HEK293T (cell line): ENCODE measurements at regions not wholly inside any gene's neighbourhood (a gene's known extent, or its start where the extent isn't known, plus 50 kb on each side); places are given as distances from the start of the nearest gene placed in this dataset.

Source experiments
- CTCF ChIA-PET: fragments of 350-600 bp; formaldehyde crosslinking; extraction: SDS; loops from one replicate; lab custom pipeline; 2021; ENCODE audit warnings: antibody characterized with exemption, inconsistent platforms; lab: Yijun Ruan, JAX
- POLR2A ChIA-PET: fragments of 350-600 bp; formaldehyde crosslinking; extraction: SDS; loops from one replicate; lab custom pipeline; 2020; ENCODE audit warnings: antibody characterized with exemption, inconsistent platforms; lab: Yijun Ruan, JAX
- DNase-seq: peaks from one replicate; pipeline ENCODE4 v3.0.0; 2012; ENCODE audit warnings: mixed read lengths; ENCODE audit errors: extremely low spot score
- ARNT ChIP-seq: fragments of 450-650 bp; IDR thresholded peaks from 2 replicates; pipeline ENCODE4 v1.6.1; 2017; ENCODE audit warnings: mild to moderate bottlenecking
- BHLHE40 ChIP-seq: fragments of 450-650 bp; IDR thresholded peaks from 2 replicates; pipeline ENCODE4 v1.6.1; 2016; ENCODE audit warnings: mild to moderate bottlenecking, moderate library complexity, borderline replicate concordance
- CTBP1 ChIP-seq: fragments of 450-650 bp; IDR thresholded peaks from 2 replicates; pipeline ENCODE4 v1.6.1; 2016; ENCODE audit warnings: borderline replicate concordance
- ELF4 ChIP-seq: fragments of 450-650 bp; IDR thresholded peaks from 2 replicates; pipeline ENCODE4 v1.6.1; 2017; ENCODE audit warnings: antibody characterized with exemption
- FOXA1 ChIP-seq: fragments of 450-650 bp; IDR thresholded peaks from 2 replicates; pipeline ENCODE4 v1.6.1; 2016; ENCODE audit warnings: mild to moderate bottlenecking
- FOXK2 ChIP-seq: fragments of 450-650 bp; IDR thresholded peaks from 2 replicates; pipeline ENCODE4 v1.6.1; 2016; ENCODE audit warnings: mild to moderate bottlenecking
- FOXM1 ChIP-seq: fragments of 450-650 bp; IDR thresholded peaks from 2 replicates; pipeline ENCODE4 v1.6.1; 2017; ENCODE audit warnings: mild to moderate bottlenecking, borderline replicate concordance
- HDGF ChIP-seq: fragments of 450-650 bp; IDR thresholded peaks from 2 replicates; pipeline ENCODE4 v1.6.1; 2017; ENCODE audit warnings: antibody characterized with exemption, borderline replicate concordance
- L3MBTL2 ChIP-seq: fragments of 450-650 bp; conservative IDR thresholded peaks from 2 replicates; pipeline ENCODE4 v1.6.1; 2016; ENCODE audit warnings: mild to moderate bottlenecking
- LEF1 ChIP-seq: fragments of 450-650 bp; IDR thresholded peaks from 2 replicates; pipeline ENCODE4 v1.6.1; 2017; ENCODE audit warnings: mild to moderate bottlenecking, borderline replicate concordance
- NFRKB ChIP-seq: fragments of 450-650 bp; IDR thresholded peaks from 2 replicates; pipeline ENCODE4 v1.6.1; 2016; ENCODE audit warnings: mild to moderate bottlenecking, moderate library complexity
- PKNOX1 ChIP-seq: fragments of 450-650 bp; IDR thresholded peaks from 2 replicates; pipeline ENCODE4 v1.6.1; 2016
- SP1 ChIP-seq: fragments of 450-650 bp; IDR thresholded peaks from 2 replicates; pipeline ENCODE4 v1.6.1; 2017
- SUZ12 ChIP-seq: fragments of 450-650 bp; IDR thresholded peaks from 2 replicates; pipeline ENCODE4 v1.6.1; 2016; ENCODE audit warnings: mild to moderate bottlenecking
- TARDBP ChIP-seq: fragments of 450-650 bp; IDR thresholded peaks from 2 replicates; pipeline ENCODE4 v1.6.1; 2016
- ZNF384 ChIP-seq: fragments of 450-650 bp; IDR thresholded peaks from 2 replicates; pipeline ENCODE4 v1.6.1; 2016

GRCh38 chr10:90352288-90352687 lies 505.6 kb downstream of the HTR7 start:
- TF ChIP-seq SP1 (no peak), LEF1 (no peak), NFRKB (no peak), FOXM1 (no peak)
- CTCF ChIA-PET = interaction anchor here (0.7 kb wide), 1 partner anchor 240 kb away, joined by 3 read pairs; no protein-coding TSS in a partner anchor
- POLR2A ChIA-PET = no interaction called here
- no peak for DNase-seq

GRCh38 chr10:90354914-90355313 lies 502.9 kb downstream of the HTR7 start:
- DNase-seq = no peak
- CTCF ChIA-PET = no interaction called here
- no peak for TF ChIP-seq TARDBP
- POLR2A ChIA-PET = no interaction called here

GRCh38 chr10:90363799-90364483 lies 493.9 kb downstream of the HTR7 start:
- no peak for DNase-seq
- no peak for TF ChIP-seq NFRKB
- no peak for TF ChIP-seq BHLHE40
- no peak for TF ChIP-seq SP1
- TF ChIP-seq PKNOX1 = no peak
- TF ChIP-seq FOXM1 = no peak
- TF ChIP-seq TARDBP = no peak
- TF ChIP-seq CTBP1 = no peak
- TF ChIP-seq ARNT = no peak
- TF ChIP-seq FOXA1 = no peak
- no peak for TF ChIP-seq FOXK2
- TF ChIP-seq LEF1 = no peak
- no peak for TF ChIP-seq ELF4
- TF ChIP-seq L3MBTL2 = no peak
- TF ChIP-seq HDGF = no peak
- no peak for TF ChIP-seq SUZ12
- TF ChIP-seq ZNF384 = no peak
- ChIA-PET CTCF (no interaction called here), POLR2A (no interaction called here)

- CTCF ChIA-PET = no interaction called here
- POLR2A ChIA-PET = no interaction called here
- no peak for DNase-seq
- TF ChIP-seq ELF4 = no peak
- TF ChIP-seq L3MBTL2 = no peak
- TF ChIP-seq TARDBP = no peak
- TF ChIP-seq NFRKB = no peak
- no peak for TF ChIP-seq LEF1
- no peak for TF ChIP-seq ZNF384
- no peak for TF ChIP-seq PKNOX1
- TF ChIP-seq CTBP1 = no peak
- no peak for TF ChIP-seq BHLHE40
- TF ChIP-seq HDGF = no peak
- no peak for TF ChIP-seq SP1
- no peak for TF ChIP-seq FOXA1
- no peak for TF ChIP-seq FOXM1
- no peak for TF ChIP-seq ARNT
- no peak for TF ChIP-seq SUZ12
- TF ChIP-seq FOXK2 = no peak
These were observed 485.4 kb downstream of the HTR7 start for GRCh38 chr10:90372451-90372850.

GRCh38 chr10:90373911-90374310 lies 483.9 kb downstream of the HTR7 start:
- CTCF ChIA-PET = no interaction called here
- no peak for DNase-seq

GRCh38 chr10:90378524-90379076 lies 479.2 kb downstream of the HTR7 start:
- POLR2A ChIA-PET = no interaction called here
- CTCF ChIA-PET = no interaction called here
- DNase-seq = no peak
- no peak for TF ChIP-seq HDGF
- no peak for TF ChIP-seq L3MBTL2
- TF ChIP-seq FOXA1 = no peak
- TF ChIP-seq LEF1 = no peak
- no peak for TF ChIP-seq ZNF384
- TF ChIP-seq FOXM1 = no peak
- TF ChIP-seq FOXK2 = no peak
- TF ChIP-seq NFRKB = no peak

More at GRCh38 chr10:90373911-90374310, 483.9 kb downstream of the HTR7 start:
- POLR2A ChIA-PET = no interaction called here
- no peak for TF ChIP-seq ARNT
- TF ChIP-seq FOXK2 = no peak
- TF ChIP-seq SP1 = no peak
- TF ChIP-seq FOXA1 = no peak
- no peak for TF ChIP-seq ELF4
- no peak for TF ChIP-seq NFRKB
- no peak for TF ChIP-seq FOXM1
- no peak for TF ChIP-seq BHLHE40
- TF ChIP-seq ZNF384 = no peak
- TF ChIP-seq TARDBP = no peak

GRCh38 chr10:90381468-90381867 lies 476.4 kb downstream of the HTR7 start:
- no peak for DNase-seq
- ChIA-PET POLR2A (no interaction called here), CTCF (interaction anchor here (0.5 kb wide), 1 partner anchor 25 kb away, joined by 4 read pairs; no protein-coding TSS in a partner anchor)
- no peak for TF ChIP-seq CTBP1
- no peak for TF ChIP-seq SP1
- TF ChIP-seq ZNF384 = no peak
- TF ChIP-seq HDGF = no peak
- TF ChIP-seq TARDBP = no peak
- no peak for TF ChIP-seq BHLHE40
- TF ChIP-seq SUZ12 = no peak
- TF ChIP-seq FOXM1 = no peak
- TF ChIP-seq FOXK2 = no peak
- no peak for TF ChIP-seq FOXA1
- no peak for TF ChIP-seq LEF1
